CMK (cell line): ENCODE measurements at regions not wholly inside any gene's neighbourhood (a gene's known extent, or its start where the extent isn't known, plus 50 kb on each side); places are given as distances from the start of the nearest gene placed in this dataset.

Experiments used
- DNase-seq: peaks from one replicate; pipeline ENCODE4 v3.0.0-alpha.2; 2010; ENCODE audit warnings: low read depth

DNA sequence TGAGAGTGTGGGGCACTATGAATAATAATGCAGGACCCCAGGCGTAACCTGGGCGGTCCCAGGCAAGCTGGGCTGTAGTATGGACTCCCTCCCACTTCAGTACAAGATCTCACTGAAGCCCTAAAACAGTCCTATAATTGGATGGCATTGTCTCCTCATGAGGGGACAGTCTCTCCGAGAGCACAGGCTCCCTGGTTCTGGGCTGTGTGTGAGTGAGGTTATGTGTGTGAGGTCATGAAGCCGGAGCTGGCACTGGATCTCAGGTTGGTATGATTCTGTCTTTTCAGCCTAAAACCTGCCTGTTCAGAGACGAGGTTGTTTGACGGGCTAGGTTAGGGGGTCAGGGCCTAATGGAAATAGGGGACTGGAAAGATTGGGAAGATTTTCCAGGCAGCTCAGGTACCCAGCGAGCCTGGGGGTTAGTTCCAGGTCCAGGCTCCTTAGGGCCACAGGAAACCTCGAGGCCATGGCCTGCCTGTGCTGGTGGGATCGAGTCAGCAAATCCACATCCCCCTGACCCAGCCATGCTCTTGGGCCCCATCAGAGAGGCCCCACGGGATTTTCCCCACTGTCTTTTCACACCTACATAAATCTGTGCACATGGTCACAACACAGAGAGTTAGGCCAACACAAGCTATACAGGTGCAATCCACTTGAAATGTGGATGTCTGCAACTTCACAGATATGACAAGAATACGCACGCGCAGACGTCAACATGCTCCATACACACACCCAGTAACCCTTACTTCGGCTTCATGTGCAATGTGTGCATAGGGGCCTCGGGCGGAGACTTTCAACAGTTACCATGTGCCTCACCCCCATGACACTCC, 94.8 kb downstream of the INHBB start:
- no peak for DNase-seq

DNA sequence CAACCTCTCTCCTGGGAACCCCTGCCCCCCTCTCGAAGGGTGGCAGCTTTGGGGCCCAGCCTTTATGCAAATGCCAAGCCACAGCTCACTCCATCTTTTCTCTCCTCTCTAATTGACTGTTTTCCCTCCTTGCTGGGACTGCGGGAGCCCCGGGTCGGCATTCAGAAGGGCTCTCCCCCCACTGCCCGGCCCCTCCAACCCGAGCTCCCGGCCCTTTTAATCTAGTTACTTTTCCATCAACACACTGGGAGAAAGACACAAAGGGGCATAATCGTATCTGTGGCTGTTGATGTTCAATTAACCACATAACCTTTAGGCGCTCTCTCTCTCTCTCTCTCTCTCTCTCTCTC, 95.4 kb downstream of the INHBB start:
- no peak for DNase-seq

DNA sequence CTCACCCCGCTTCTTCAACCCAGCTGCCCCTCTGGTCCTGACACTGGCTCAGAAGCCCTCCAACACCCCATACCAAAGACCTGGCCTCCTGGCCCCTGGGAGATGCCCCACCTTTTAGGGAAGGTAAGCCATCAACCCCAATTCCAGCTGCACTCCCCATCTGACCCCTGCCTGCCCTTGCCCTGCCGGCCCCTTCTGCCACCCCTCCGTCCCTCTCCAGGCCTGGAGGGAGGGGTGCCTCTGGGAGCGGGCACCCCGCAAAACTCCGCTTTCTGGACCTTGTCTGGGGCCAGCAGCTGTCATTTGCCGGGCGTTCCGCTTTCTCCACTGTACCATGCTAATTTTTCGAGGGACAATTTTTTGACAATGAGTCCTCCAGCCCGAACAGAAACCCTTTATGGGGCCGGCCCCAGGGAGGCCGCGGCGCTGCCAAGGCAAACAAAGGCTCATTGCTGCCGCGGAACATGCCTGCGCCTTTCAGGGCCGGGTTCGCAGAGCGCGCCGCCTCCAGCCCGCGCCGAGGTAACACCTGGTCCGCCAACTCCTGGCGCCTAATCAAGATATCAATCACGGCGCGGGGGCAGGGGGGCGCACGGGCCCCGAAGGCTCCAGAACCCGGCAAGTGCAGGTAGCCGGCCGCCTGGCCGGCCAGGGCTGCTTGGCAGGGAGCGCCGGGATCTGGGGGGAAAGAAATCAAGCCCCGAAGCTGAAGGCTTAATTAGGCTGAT, 96.0 kb downstream of the INHBB start:
- no peak for DNase-seq

DNA sequence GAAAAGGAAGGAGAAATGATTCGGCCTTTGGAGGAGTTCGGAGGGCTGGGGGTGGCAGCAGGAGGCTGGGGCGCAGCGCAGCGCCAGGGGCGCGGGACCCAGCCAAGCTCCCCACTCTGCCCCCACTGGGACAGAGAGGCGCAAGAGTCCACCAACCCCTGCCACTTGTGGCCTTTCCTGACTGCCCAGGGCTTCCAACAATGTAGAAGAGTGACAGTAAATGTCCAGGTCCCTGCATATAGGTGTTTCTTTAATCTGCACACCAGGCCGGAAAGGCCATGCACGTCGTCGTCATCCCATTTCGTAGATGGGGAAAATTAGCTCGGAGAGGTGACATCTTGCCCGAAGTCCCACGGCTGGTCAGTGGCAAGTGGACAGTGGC, 96.6 kb downstream of the INHBB start:
- no peak for DNase-seq

DNA sequence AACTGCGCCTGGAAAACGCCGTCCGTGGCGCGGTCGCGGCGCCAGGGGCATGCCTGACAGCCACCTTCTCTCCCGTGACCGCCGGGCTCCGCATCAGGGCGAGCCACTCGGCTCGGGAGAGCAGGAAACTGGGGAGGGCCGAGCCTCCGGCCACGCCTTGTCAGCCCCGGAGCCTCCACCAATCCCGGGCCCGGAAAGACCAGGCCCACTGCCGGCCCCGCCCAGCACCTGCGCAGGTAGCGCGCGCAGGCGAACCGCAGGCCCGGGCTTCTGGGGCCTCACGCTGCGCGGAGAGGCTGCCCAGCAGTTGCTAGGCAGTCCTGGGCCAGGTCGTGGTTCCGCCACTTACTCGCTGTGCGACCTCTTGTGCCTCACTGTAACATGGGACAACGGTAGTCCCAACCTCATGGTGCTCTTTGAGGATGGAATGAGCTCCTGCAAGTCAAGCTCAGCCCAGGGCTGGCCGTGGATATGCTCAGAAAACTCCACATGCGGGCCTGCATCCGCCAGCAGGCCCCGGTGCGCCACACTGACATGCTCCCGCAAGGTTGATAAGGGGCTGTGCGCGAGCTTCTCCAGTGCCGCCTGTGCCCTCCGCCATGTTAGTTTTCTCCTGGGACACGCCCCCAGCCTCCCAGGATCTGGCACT, 97.1 kb downstream of the INHBB start:
- no peak for DNase-seq

DNA sequence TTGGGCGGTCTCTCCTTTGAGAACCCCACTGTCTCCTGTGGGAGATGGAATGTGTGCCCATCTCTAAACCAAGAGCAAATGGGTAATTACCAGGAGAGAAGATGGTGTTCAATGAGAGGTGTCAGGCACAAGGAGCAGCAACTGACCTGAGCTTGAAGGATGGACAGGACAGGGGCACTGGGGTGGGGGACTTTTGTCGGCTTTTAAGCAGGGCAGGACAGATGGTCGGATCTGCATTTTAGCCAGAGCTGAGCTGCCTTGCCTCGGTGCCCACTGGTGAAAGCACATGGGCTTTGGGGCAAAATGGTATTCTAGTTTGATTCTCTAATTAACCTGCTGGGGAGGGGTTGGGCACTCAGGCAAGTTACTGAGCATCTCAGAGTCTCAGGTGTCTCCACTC, 98.0 kb downstream of the INHBB start:
- no peak for DNase-seq

DNA sequence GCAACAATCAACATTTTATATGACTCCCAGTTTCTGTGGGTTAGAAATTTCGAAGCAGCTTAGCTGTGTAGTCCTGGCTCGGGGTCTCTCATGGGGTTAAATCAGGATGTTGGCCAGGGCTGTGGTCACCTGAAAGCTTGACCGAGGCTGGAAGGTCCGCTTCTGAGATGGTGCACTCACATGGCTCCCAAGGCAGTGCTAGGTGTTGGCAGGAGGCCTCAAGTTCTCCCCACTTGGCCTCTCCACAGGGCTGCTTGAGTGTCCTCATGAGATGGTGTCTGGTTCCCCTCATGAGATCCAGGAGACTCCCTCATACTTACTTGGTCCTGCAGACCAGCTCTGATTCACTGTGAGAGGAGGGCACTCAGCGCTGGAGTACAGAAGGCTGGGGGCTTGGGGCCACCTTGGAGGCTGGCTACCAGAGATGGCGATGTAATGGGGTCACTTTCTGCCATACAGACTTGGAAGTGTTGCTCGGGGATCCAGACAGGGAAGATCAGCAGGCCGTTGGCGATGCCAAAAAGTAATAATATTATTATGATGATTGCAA, 98.8 kb downstream of the INHBB start:
- DNase-seq = no peak

DNA sequence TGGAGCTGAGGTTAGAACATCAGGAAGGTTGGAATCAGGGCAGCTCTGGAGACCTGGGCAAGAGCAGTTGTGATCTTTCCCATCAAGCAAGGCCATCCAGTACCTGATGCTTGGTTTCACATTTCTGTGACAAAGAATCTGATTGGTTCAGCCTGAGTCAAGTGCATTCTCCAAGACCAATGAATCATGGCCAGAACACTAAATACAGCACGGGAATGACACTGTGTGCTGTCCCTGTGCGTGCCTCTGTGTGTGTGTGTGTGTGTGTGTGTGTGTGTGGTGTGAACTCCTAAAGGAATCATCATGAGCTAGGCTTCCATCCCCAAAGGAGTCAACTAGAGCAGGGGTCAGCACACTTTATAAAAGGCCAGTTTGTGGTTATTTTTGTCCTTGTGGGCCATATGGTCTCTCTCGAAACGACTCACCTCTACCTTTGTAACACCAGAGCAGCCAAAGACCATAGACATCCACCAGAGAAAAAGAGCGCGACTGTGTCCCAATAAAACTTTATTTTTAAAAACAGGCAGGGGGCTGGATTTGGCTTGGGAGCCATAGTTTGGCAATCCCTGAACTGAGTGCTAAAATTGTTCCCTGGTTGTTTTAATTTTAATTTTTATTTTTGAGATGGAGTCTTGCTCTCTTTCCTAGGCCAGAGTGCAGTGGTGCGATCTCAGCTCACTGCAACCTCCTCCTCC, 99.7 kb downstream of the INHBB start:
- no peak for DNase-seq

DNA sequence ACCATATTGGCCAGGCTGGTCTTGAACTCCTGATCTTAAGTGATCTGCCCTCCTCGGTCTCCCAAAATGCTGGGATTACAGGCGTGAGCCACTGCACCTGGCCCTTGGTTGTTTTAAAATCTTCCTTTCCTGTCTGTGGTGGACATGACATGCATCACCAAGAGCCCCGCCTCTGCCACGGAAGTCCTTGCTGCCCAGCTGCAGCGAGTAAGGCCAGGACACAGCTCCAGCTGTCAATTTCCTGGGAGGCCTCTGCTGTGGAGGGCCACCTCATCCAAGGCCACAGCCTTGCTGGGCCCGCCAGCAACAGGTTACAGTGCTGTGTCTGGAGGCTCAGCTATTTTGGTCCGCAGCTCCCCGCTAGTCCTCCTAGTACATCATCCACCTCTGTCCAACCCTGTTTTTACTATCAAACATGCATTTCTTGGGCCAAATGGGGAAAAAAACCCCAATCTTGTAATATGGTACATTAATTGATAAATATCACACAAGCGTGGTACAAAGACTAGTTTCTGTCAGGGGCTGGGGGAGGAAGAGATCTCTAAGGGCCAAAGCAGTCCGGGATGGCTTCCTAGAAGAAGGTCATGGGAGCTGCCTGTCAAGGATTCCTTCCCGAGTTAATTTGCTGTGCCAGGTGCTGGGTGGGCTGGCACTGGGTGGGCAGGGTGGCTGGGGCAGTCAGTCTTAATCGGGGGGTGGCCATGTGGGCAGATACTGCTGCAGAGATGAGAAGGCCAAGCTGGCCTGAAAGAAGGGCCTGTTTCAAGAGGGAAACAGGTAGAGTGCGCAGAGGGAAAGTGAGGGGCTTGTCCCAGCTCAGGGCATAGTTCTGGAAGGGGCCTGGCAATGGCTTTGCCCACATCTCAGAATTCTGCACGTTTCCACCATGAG, 100.5 kb downstream of the INHBB start:
- no peak for DNase-seq

DNA sequence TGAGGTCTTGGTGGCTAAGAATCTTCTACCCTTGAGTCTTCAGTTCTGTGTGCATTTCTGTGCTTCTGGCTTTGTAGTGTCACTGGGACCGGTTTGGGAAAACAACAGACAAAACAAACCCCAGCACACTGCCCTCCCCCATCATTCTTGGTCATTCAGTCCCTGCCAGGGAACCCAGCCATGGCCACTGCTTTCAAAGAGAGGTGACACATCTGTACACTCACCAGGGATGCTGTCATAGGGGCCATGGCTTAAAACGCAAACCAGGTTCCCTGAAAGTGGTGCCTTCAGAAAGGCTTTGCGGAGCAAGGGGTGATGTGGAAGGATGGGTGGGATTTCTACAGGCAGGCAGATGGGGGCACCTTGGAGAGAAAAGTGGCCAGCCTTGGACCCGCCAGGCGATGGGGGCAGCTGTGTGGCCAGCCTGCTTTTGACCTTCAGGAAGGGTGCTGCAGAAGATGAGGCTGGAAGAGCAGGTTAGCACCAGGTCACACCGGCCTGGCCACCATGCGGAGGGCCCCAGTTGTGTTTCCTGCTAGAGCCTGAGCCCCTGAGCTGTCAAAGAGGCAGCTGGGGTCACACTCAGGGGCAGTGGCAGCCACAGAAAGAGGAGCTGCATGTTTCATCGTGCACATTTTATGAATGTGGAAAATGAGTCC, 101.3 kb downstream of the INHBB start:
- DNase-seq = no peak

DNA sequence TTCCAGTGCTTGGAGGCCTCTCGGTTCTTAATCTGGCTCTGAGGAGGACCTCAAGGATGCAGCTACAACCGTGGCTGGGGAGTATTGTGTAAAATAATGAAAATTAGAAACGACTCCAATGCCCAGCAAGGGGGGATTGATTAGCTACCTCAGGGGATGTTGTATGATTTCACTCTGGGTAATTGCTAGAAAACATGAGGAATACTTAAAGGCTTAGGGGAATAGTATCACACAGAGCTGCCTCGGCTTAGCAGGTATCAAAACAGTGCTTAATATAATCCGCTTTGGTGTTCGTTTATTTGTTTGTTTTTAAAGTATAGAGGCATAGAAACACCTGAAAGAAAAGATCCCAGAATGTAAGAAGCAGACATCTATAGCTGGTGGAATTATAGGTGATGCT, 102.5 kb downstream of the INHBB start:
- no peak for DNase-seq

DNA sequence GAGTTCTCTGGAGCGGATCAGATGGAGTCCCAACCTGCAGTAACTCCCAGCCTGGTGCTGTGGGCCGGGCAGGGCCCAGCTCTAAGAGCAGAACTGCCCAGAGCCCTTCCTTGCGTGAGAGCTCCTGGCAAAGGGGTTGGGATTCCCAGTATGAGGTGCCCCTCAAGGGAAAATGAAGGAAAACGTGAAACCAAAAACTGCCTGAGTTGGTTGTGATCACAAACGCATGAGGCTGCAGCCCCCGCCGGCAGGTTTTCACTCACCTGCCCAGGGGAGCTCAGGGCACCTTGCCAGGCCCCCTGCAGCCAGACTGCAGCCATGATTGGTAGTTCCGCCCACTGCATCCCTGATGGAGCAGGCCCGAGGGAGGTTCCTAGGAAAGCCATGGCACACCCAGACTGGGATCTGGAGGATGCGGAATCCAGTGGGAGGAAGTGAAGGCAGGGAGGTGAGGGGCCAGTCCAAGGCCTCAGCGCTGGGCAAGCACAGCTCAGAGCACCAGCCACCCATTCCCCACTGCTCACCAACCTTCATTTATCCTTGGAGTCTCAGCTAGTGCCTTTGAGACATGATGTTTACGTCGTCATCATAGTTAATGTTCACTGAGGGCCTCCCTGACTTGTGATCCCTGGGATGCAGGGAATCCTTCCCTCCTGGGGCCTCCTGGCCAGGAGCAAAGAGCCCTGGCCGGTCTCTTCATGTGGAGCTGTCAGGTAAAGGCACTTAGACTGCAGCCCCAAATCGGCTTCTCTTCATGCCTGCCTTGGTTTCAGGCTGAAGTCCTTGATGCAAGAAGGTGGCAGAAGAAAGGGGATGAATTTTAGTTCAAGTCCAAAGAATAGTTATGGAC, 103.2 kb downstream of the INHBB start:
- no peak for DNase-seq

DNA sequence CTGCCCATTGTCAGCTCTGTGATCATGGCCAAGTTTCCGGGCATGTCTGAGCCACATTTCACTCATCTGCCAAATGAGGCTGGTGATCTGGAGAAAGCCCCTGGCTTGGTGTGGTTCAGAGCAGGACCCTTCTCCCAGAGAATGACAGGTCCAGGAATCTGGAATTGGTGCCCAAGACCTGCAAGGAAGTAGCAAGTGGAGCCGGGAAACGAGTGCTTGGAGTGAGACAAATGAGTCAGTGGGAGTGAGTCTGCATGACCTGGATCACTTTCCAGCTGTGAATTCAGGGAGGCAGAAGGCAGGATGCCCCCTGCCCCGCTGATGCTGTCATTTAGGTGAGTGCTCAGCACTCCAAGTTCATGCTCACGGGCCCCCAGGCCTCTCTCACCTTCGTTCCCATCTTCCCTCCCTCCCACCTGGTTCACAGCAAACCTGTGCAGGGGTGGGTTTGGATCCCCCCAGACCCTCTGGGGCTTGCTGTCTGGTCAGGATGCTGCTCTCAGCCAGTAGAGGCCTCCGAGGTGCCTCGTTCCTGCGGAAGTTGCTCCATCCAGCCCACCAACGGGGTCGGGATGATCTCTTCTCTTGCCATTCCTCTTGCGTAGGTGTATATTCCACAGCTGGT, 104.4 kb downstream of the INHBB start:
- no peak for DNase-seq

DNA sequence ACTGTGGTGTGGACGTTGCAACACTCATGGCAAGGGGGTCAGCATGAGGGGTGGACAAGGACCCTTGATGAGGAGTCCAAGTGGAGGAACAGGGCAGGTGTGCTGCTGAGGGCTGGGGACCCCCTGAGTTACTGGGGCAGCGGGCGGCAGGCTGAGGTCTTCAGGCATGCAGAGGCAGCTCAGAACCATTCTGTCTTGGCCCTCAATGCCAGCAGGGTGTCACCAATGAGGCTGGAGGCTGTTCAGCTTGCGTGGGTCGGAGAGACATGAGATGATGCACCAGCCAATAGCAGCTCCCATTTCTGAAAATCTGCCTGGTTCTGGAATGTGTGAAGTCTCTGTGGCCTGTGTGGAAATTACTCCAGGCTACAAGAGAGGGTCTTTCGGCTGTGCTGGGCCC, 105.4 kb downstream of the INHBB start:
- DNase-seq = no peak

DNA sequence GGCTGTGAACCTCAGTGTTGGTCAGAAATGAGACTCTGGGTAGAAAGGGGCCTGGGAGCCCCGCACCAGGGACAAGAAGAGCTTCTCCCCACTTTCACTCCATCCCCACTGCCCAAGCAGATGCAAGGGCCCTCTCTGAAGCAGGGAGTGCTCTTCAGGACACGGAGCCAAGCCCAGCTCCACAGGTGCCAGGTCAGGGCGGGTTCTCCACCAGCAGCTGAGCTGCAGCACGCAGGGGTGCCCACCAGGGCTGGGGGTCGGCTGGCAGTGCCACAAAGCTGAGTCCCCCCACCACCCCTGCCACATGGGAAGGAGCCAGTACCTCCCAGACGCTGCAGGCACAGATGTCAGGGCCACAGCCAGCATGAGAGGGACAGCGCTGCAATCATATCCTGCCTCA, 106.2 kb downstream of the INHBB start:
- DNase-seq = no peak

DNA sequence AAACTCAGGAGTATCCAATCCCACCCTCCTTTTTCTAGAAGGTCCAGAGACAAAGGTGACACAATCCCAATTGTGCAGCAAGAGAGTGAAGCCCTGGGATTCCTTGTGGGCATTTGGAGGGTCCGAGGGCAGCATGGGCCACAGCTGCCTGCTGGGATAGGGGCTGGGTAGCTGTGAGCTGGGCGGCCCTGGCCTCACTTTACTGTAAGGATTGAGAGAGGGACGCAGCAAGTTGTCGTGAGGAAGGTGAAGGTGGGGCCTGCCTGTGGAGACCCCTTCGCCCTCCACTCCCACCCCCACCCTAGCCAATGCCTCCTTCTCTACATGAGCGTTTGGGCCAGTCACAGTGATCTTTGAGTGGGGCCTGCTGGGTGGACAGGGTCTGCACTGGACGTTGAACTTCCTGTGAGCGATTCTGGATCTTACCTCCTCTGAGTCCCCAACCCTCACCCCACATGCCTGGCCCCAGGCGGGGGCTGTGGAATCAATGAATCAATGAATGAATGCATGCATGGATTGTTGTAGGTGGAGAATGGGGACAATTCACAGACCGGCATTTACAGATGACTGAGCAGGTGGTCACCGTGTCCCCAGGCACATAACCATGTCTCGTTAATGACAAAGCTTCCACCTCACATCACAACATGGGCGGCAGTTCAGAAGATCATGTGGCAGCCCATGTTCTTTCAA, 107.2 kb downstream of the INHBB start:
- DNase-seq = no peak

DNA sequence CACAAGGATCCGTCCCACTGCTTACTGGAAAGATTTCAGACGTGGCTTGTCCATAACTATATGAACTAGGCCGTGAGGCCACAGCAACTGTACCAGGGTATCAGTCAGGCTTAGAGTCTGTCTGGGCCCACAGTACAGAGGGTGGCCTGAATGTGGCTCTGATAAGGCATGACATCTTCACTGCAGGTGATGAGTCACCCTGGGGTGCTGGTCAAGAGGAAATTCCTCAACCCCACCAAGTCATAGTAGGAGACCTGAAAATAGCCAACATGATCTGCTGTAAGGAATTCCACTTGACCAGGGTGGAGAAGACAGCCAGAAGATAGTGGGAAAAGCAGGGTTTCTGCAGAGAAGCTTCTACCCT, 107.7 kb downstream of the INHBB start:
- DNase-seq = no peak

DNA sequence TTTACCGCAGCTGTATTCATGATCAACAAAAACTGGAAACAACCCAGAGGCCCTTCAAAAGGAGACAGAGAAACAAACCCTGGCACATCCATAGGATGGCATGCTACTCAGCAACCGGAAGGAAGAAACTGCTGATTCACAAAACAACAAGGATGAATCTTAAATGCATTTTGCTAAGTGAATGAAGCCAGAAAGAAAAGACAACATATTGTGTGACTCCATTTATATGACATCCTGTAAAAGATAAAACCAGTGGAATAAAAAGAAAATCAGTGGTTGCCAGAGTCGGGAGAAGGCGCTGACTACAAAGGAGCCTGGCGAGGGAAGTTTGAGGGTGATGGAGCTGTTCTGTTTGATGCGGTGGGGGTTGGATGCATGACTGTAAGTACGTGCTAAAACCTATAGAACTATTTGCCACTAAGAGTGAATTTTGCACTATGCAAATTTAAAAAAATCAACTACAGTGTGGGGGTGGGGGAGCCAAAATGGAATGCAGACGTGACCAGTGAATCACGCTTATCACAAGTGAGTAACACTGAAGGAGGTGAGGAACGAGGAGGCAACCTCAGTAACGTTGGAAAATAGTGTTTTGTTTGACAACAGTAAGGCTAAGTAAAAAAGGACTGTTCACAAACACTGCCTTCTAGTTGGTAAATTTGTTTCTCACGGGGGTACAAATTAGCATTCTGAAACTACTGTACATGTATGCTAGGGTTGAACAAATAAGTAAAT, 108.9 kb downstream of the INHBB start:
- DNase-seq = no peak
